Stimulated activated CD8-positive, alpha-beta memory T cell treated with anti-CD3 and anti-CD28 coated beads, Interleukin-4, amount 100 ng/mL, for 24 hours (primary cell): ENCODE measurements at regions not wholly inside any gene's neighbourhood (a gene's known extent, or its start where the extent isn't known, plus 50 kb on each side); places are given as distances from the start of the nearest gene placed in this dataset.

Experiments used
- DNase-seq: peaks from one replicate; pipeline ENCODE4 v3.0.0-alpha.2; 2020; ENCODE audit warnings: low read depth

DNA sequence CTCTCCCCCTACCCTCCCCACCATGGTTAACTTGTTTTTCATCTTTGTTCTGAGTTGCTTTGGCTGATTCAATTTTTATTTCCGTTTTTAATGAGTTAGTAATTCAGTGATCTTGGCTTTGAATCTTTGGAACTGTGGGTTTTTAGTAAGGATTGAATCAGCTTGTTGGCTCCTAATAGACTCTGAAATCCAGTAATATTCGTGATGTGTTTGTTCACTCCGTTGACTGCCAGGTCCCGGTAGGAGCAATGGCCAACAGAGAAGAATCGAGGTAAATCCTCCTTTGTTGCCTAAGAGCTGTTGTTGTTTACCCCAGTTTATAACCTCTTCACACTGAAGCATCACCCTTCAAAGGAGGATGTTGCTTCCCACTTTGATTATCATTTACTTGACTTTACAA lies 92.7 kb downstream of the PCSK1 start:
- DNase-seq = no peak

DNA sequence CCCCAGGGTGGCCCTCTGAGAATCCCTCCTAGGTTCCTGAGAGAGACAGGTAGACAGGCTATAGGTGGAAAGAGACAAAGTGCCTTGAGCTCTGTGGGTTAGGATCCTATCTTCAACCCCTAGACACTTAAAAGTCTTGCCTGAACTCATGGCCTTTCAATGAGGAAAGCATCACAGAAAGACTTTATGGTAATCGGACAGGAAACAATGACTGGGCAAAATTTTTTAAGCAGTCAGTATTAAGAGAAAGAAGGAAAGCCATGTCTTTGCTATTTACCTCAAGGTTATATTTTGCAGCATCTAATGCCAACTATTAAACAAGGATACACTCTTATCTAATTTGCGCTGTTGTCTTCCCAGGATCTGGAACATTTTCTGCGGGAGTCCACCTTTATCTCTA lies 93.2 kb downstream of the PCSK1 start:
- no peak for DNase-seq

DNA sequence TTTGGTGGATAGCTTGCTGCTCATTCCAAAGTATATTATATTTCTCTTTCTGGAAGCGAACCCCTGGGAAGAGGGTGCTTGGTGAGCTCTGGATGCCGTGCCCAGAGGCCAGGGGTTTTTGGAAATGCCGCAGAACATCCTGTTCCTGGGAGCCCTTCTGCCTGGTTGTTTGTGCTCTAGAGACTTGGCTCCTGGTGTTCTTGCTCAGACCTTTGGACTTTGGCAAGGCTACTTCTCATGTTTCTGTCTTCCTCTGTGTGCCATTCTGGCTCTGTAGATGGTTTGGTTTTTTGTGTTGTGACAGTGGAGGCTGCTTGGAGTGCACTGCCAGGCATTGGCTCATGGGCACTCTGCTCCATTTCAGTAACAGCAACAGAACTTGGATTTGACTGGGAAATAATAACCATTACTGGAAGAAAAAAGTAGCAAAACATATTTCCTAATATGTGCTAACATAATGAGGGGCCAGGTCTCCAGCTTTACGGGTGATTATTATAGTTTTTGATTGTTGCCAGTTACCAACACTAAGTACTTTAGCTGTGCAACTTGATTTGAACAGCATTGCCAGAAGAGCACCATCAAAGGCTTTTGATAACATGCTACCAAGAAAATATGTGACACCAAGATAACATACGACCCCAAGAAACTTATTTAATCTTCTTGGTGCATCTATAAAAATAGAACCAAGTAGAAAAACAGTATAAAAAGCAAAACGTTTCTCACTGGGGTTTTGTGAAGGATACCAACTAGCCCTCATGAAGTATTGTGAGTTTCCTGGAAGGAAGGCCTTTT lies 94.2 kb downstream of the PCSK1 start:
- DNase-seq = no peak

- DNase-seq = no peak
These were observed 95.0 kb downstream of the PCSK1 start for GRCh38 chr5:96338091-96338490.

DNA sequence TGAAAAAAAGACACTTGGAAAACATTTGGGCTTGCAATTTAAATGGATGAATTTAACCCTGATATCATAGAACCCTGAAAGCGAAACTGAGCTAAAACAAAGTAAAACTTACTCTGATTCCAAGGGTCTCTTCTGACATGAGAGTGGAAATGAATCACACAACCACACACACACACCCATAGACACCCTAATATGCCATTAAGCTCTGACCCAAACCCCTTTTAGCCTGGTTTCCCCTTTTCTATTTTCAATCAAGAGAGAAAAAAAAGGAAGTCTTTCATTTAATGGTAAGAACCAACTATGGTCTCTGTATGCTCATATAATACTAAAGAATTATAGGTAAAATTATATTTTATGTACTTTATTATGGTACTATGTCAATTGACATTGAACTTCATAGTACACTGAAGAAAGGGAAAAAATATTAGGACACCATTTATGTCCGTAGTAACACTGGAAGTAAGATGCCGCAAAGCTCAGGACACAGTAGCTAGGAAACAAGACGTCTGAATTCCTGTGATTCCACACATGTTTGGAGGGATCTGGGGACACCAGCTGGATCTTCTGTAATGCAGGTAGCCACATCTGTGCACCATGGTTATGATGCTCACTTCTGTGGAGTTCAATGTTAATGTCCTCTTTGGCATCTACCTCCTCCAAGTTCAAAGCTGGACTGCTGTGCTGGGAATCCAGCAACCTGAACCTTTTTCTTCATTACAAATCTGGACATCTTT lies 95.8 kb downstream of the PCSK1 start:
- no peak for DNase-seq

DNA sequence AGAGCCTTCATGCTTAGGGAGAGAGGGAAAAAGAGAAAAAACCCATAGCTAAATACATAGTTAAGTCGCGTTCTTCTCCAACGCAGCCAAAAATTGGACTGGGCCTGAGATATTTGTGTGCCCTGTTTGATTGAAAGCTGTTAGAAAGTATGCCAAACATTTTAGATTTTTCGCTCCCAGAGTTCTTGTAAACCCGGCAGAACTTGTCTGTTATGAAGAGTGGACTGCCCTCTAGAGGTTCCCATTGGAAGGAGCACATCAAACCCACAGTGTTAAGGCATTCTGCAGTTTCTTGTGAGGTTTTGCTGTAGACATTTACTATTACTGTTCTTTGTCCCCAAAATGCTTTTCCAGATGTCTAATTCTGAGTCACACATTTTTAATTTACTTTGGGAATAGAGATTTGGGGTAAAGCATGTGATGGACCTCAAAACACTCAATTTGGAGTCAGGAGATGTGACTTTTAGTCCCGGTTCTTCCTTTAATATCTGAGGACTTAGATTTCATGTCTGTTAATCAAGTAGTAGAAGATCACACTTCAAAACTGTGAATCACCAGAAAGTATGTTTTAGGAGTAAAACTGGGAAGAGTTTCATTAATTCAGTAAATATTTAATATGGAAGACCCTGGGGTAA lies 96.6 kb downstream of the PCSK1 start:
- DNase-seq = peak; percentile 29

DNA sequence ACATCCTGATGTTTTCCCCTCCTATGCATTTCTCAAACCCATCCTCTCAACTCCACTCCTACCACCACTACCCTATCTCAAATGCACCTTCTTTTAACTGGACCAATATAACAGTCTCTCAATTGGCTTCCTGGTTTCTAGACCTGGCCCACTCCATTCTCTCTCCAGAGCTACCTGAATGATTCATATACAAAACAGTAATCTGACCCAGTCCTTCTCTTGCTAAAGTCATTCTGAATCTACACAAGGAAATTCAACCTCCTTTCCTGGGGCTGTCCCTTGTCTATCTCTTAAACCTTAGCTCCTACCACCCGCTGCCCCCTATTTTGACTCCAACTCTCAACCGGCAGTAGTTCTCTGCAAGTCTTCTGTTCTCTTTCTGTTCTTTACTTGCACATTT lies 97.2 kb downstream of the PCSK1 start:
- DNase-seq = no peak

DNA sequence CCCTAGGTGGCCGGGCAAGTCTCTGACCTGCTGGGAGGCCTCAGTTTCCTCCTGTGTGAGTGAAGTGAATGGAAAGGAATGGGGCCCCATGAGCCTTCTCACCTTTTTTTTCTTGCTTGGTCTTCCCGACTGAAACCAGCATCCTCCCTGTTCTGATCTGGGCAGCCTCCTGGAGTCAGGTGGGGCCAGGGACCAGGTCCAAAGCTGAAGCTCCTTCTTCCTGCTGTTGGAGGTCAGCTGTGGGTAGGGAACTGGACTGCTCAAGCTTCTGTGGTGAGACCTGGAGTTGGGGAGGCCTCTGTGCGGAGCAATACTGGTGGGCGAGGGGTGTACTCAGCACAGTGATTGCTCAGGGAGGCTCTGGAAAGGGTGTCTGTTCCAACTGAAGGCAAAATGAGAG lies 99.7 kb downstream of the PCSK1 start:
- DNase-seq = no peak

DNA sequence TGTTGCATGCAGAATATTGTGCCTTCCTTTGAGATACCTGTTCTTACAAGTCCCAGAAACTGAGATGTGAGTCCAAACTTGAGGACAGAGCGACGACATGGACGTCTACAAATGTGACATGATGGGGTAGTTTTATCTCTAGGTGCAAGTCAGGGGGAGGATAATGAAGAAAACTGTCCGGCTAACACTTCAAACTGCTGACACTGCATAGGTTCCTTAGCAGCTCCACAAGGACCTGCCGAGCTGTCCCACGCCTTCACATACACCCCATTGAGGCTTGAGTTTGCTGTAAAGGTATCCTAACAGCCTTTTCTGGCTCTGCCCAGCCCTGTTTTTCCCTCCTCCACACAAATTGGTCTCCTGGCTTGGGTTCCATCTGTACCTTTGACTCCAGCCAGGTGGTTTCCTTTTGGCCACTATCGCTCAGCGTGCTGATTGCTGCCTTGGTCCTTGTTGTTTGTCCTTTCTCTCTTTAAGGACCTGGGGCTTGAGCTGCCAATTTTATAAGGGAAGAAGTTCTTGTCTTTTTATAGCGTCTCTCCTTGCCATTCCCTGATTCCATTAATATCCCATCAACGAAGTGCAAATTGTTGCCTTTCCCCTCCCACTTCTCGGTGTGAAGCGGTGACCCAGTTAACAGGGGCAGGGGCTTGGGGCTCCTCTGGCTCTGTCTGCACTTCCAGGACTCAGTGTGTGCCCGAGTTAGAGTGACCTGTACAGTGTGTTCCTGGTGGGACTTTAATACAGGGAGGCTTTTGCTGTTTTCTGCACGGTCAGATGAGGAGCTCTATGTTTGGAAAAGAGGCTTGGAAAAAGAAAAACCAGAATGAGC lies 100.3 kb downstream of the PCSK1 start:
- no peak for DNase-seq

DNA sequence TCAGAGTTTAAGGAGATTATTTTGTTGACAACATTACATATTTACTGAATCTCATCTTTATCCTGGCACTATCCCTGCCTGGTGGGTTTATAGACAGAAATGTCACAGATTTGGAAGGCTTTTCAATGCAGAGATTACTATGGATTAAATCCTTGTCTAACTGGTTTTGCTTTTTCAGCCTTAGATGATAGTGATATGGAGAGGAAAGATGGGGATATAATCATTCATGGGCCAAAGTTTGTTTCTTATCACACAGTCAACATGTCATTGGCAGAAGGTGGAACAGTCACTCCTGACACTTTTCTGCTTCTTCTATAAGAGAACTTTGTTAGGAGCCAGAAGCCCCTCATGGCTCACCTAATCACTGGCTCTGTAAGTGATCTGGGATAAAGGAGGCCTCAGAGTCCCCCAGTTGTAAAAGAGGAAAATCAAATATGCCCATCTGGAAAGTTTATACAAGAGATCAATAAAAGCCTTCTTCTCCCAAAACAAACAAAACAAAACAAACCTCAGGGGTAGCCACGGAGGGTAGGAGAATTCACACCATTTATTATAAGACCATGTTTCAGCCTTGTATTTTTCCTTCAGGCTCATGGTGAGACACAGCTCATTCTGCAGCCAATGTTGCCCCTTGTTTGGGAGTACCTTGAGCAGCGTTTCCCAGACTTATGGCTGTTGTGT lies 101.2 kb downstream of the PCSK1 start:
- DNase-seq = no peak

DNA sequence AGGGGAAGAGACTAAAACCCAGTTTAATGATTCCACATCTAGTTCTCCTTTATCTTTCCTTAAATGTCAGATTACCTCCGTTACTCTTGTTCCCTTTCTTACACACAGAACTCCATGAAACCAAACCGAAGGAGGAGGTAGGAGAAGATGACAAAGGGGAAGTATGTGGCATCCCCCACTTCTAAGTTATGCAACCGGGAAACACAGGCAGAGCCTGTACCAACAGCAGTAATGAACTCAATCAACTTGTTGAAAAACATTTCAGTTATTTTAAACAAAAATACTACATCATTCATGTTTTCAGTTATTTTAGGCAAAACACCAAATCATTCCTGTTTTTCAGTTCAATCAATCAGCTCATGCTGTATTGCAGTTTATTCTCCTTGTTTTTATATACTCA lies 101.8 kb downstream of the PCSK1 start:
- no peak for DNase-seq

DNA sequence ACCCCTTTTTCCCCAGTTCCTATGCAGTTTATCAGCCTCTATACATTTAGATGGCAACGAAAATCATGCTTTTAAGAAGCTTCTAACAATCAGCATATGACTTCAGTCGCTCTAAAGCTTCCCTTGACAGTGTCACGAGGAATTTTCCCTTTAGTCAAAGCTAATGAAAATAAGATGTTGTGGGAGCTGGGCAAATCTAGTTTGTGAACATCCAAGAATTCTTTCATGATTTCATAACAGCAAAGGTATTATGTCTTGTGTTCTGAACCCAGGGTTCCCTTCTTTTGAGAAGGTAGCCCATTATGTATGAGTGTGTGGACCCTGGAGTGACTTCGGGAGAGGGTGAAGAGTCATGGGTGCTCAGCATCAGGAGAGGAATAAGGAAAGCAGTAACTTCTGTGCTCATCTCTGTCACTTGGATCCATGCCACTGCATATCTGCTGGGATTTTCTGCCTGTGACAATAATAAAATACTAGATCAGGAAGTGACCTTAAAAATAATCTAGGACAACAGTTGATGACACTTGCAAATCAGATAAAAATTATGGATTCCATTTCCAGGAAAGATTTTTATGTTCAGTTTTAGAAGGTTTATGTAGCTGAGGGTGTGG lies 102.4 kb downstream of the PCSK1 start:
- no peak for DNase-seq

GRCh38 chr5:96329886-96330529 lies 103.0 kb downstream of the PCSK1 start:
- no peak for DNase-seq

DNA sequence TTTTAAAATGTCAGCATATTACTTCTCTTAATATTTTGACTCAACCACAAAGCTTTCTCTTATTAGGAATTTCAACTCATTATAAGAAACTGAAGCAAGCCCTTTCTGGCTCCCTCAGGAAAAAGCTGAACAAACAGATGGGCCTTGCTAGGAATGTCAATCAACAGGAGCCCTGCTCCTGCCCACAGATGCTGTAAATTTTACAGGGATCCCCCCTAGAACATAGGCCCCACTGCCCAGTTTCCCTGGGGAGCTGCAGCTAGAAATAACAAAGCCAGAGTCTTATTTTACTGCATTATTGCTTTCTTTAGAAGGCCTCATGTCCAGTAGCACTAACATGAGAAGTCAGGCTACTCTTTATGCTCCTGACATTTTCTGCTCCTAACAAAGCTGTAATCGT lies 103.8 kb downstream of the PCSK1 start:
- DNase-seq = no peak

- no peak for DNase-seq
These were observed 105.3 kb downstream of the PCSK1 start for GRCh38 chr5:96327722-96328121.

DNA sequence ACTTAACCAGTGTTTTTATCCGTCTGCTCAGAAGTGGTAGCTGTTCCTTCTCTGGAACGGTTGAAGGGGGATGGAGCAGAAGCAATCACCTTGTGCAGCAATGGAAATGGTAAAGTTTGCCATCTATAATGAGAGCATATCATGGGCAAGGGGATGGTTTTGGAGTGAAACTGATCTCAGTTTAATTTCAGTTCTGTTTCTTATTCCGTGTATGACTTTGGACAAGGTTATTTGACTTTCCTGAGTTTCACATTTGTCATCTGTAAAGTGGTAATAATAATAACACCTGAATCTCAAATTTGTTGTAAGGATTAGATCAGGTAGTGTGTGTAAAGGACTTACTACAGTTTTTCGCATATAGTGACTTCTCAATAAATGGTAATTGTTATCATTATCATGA lies 106.1 kb downstream of the PCSK1 start:
- DNase-seq = no peak

DNA sequence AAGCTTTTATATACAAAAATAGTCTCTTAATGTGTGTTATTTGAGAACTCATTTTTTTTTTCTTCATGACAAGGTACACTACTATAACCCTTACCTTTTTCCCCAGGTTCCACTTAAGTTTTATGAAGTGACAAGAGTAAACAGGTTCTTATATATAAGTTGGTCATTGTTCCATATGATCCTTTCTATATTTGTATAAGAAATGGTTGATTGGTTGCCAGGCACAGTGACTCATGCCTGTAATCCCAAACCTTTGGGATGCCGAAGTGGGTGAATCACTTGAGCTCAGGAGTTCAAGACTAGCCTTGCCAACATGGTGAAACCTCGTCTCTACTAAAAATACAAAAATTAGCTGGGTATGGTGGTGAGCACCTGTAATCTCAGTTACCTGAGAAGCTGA lies 108.3 kb downstream of the PCSK1 start:
- no peak for DNase-seq

DNA sequence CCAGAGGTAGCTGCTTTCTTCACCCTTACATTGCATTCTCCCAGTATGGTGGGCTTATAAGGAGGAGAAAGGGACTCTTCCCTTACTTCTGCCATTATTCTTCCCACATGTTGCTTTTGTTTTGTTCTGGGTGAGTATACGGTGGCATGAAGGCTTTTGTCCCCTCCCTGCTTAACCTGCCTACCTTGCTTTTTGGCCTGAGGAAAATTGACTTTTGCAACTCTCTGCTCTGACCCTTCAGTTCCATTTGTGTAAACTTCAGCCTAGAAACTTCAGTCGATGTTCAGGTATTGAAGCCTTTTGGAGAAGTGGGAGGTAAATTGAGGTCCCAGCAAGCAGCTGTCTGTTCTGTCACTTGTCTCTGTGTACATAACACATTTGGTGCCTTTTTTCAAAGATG lies 110.2 kb downstream of the PCSK1 start:
- no peak for DNase-seq

- DNase-seq = no peak
These were observed 110.8 kb downstream of the PCSK1 start for GRCh38 chr5:96322217-96322616.

DNA sequence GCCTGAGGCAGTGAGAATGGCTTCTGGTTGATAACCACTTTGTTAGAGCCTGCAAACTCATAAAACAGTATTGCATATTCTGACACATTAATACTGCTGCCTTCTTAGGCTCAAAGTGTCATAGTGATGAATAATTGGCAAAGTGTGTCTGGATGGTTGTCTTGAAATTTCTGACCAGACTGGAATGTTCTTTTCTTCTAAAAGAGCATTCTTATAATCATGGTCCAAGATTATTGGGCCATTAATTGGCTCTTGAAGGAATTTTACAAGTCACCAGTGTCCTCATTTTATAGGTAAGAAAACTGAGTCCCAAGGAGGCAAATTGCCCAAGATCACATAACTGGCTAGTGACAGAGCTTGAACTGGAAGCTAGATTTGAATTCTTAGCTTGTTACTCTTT lies 111.7 kb downstream of the PCSK1 start:
- DNase-seq = no peak

- DNase-seq = no peak
These were observed 112.3 kb downstream of the PCSK1 start for GRCh38 chr5:96320797-96321196.
